A673 (cell line): ENCODE measurements at regions not wholly inside any gene's neighbourhood (a gene's known extent, or its start where the extent isn't known, plus 50 kb on each side); places are given as distances from the start of the nearest gene placed in this dataset.

ENCODE experiments used
- CTCF ChIP-seq: fragments of 300-800, 200-600 bp; sonication (generic); conservative IDR thresholded peaks from 2 replicates; pipeline ENCODE4 v1.5.1; 2017; ENCODE audit warnings: low read depth, mild to moderate bottlenecking, antibody characterized with exemption, low read length, moderate library complexity, mixed read lengths
- EZH2 ChIP-seq: fragments of 200-600 bp; sonication (generic); IDR thresholded peaks from 2 replicates; pipeline ENCODE4 v1.6.1; 2017; ENCODE audit warnings: borderline replicate concordance, low read depth, mild to moderate bottlenecking, mixed read lengths, antibody characterized with exemption, low read length; ENCODE audit not compliant: poor library complexity, severe bottlenecking

DNA sequence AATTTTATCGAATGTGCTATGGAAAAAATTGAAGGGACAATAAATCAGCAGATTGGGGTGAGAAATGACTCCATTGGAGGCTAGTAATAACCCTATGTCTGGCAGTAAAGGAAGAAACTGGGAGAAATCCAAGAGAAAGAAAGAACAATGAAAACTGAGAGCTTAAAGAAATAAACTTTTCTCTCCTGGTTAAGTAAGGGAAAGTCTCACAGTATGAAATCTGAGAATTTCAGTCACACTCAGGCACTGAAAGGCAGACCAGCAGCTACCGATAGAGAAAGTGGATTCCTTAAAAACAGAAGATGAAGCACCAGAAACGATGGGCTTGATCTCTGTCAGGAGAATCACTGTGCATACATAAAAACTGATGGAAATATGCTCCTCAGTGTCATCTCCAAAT lies 404.2 kb downstream of the PLPP3 start:
- TF ChIP-seq CTCF (no peak), EZH2 (no peak)
